Endothelial cell (in vitro differentiated cells): ENCODE measurements at regions not wholly inside any gene's neighbourhood (a gene's known extent, or its start where the extent isn't known, plus 50 kb on each side); places are given as distances from the start of the nearest gene placed in this dataset.

ENCODE experiments used
- DNase-seq: peaks from one replicate; pipeline ENCODE4 v3.0.0; 2021; ENCODE audit warnings: low spot score
- H3K27ac Mint-ChIP-seq: one replicate; pipeline ENCODE4 v1.8.0; 2021; ENCODE audit warnings: mixed read lengths, inconsistent platforms; ENCODE audit not compliant: unreplicated experiment
- H3K27me3 Mint-ChIP-seq: one replicate; pipeline ENCODE4 v1.8.0; 2021; ENCODE audit warnings: mild to moderate bottlenecking, moderate library complexity, mixed read lengths, inconsistent platforms; ENCODE audit not compliant: unreplicated experiment
- H3K36me3 Mint-ChIP-seq: one replicate; pipeline ENCODE4 v1.8.0; 2021; ENCODE audit warnings: mild to moderate bottlenecking, low read depth, mixed read lengths, inconsistent platforms; ENCODE audit not compliant: unreplicated experiment
- H3K4me1 Mint-ChIP-seq: one replicate; pipeline ENCODE4 v1.8.0; 2021; ENCODE audit warnings: mild to moderate bottlenecking, mixed read lengths, inconsistent platforms; ENCODE audit not compliant: unreplicated experiment
- H3K4me3 Mint-ChIP-seq: one replicate; pipeline ENCODE4 v1.8.0; 2021; ENCODE audit warnings: mild to moderate bottlenecking, mixed read lengths, inconsistent platforms; ENCODE audit not compliant: unreplicated experiment
- H3K9me3 Mint-ChIP-seq: one replicate; pipeline ENCODE4 v1.8.0; 2021; ENCODE audit warnings: mixed read lengths, inconsistent platforms; ENCODE audit not compliant: unreplicated experiment
- CTCF ChIP-seq: fragments of 200-600 bp; sonication (generic); IDR thresholded peaks from one replicate; pipeline ENCODE4 v1.5.0; 2021; ENCODE audit warnings: antibody characterized with exemption; ENCODE audit not compliant: unreplicated experiment

- Mint-ChIP-seq H3K9me3 (peaks cover 2% of the 10 kb centered on the region), H3K4me1 (no peaks in the 10 kb centered on the region), H3K36me3 (no peaks in the 10 kb centered on the region), H3K27me3 (no peaks in the 10 kb centered on the region), H3K4me3 (no peak overlapping the region), H3K27ac (no peak overlapping the region)
- TF ChIP-seq CTCF: no peak
- no peak for DNase-seq
Observed at GRCh38 chr5:88613051-88613450, 269.9 kb downstream of the MEF2C start.

GRCh38 chr5:88610586-88610985, 272.4 kb downstream of the MEF2C start:
- no peaks in the 10 kb centered on the region for H3K9me3 Mint-ChIP-seq
- no peaks in the 10 kb centered on the region for H3K36me3 Mint-ChIP-seq
- H3K27me3 Mint-ChIP-seq: no peaks in the 10 kb centered on the region
- H3K4me3 Mint-ChIP-seq: no peak overlapping the region
- no peak for DNase-seq
- no peaks in the 10 kb centered on the region for H3K4me1 Mint-ChIP-seq
- no peak overlapping the region for H3K27ac Mint-ChIP-seq
- no peak for TF ChIP-seq CTCF

GRCh38 chr5:88607492-88607891, 275.5 kb downstream of the MEF2C start:
- Mint-ChIP-seq H3K36me3 (no peaks in the 10 kb centered on the region), H3K27me3 (peaks cover 1% of the 10 kb centered on the region), H3K27ac (no peak overlapping the region), H3K9me3 (no peaks in the 10 kb centered on the region), H3K4me1 (no peaks in the 10 kb centered on the region), H3K4me3 (no peak overlapping the region)
- no peak for DNase-seq
- TF ChIP-seq CTCF: no peak

- no peak overlapping the region for H3K4me3 Mint-ChIP-seq
- H3K27ac Mint-ChIP-seq: no peak overlapping the region
- H3K4me1 Mint-ChIP-seq: no peaks in the 10 kb centered on the region
- H3K9me3 Mint-ChIP-seq: no peaks in the 10 kb centered on the region
- TF ChIP-seq CTCF: no peak
- DNase-seq: no peak
- H3K27me3 Mint-ChIP-seq: peaks cover 1% of the 10 kb centered on the region
- H3K36me3 Mint-ChIP-seq: no peaks in the 10 kb centered on the region
Observed at GRCh38 chr5:88606626-88607025, 276.4 kb downstream of the MEF2C start.

GRCh38 chr5:88606173-88606572, 276.8 kb downstream of the MEF2C start:
- H3K9me3 Mint-ChIP-seq: no peaks in the 10 kb centered on the region
- no peaks in the 10 kb centered on the region for H3K36me3 Mint-ChIP-seq
- no peak overlapping the region for H3K27ac Mint-ChIP-seq
- H3K27me3 Mint-ChIP-seq: peaks cover 1% of the 10 kb centered on the region
- no peaks in the 10 kb centered on the region for H3K4me1 Mint-ChIP-seq
- H3K4me3 Mint-ChIP-seq: no peak overlapping the region
- no peak for DNase-seq
- TF ChIP-seq CTCF: no peak
